ENCODE measurements at regions not wholly inside any gene's neighbourhood (a gene's known extent, or its start where the extent isn't known, plus 50 kb on each side); places are given as distances from the start of the nearest gene placed in this dataset.

- H3F3A ChIP-seq (ENCODE audit: insufficient read depth, low read length, poor library complexity, severe bottlenecking): no peaks in the 10 kb centered on the region
- no peak overlapping the region for H3K4me2 ChIP-seq (ENCODE audit: low read length)
- no peak overlapping the region for H3K9ac ChIP-seq (ENCODE audit: low read length)
- H3K4me3 ChIP-seq (ENCODE audit: low read length): no peak overlapping the region
- H3K27ac ChIP-seq (ENCODE audit: low read length): no peak overlapping the region
- H2AFZ ChIP-seq (ENCODE audit: low read depth, low read length): no peak overlapping the region
- TF ChIP-seq RAD21 (conservative IDR thresholded peaks at IDR 0.05) (no peak), POLR2AphosphoS5 (IDR thresholded peaks at IDR 0.05) (no peak), SMC3 (conservative IDR thresholded peaks at IDR 0.05; ENCODE audit: poor library complexity) (no peak), CTCF (IDR thresholded peaks at IDR 0.05; ENCODE audit: poor library complexity, severe bottlenecking) (no peak), REST (IDR thresholded peaks at IDR 0.05; ENCODE audit: borderline replicate concordance) (no peak), EZH2 (IDR thresholded peaks at IDR 0.05; ENCODE audit: borderline replicate concordance, insufficient read depth, low read length, poor library complexity, severe bottlenecking) (no peak), MXI1 (conservative IDR thresholded peaks at IDR 0.05; ENCODE audit: poor library complexity, severe bottlenecking) (no peak), TAF1 (IDR thresholded peaks at IDR 0.05; ENCODE audit: low read depth) (no peak), EP300 (conservative IDR thresholded peaks at IDR 0.05; ENCODE audit: poor library complexity, severe bottlenecking) (no peak)
- no peaks in the 10 kb centered on the region for H3K27me3 ChIP-seq (ENCODE audit: insufficient read depth, low read depth, low read length)
- no peaks in the 10 kb centered on the region for H3K9me3 ChIP-seq (ENCODE audit: low read length)
- H4K20me1 ChIP-seq (ENCODE audit: insufficient read depth): no peaks in the 10 kb centered on the region
- no peaks in the 10 kb centered on the region for H3K79me2 ChIP-seq (replicated peaks; ENCODE audit: insufficient read depth, low read length)
- no peaks in the 10 kb centered on the region for H3K9me2 ChIP-seq (ENCODE audit: insufficient read depth, low read length)
- no peaks in the 10 kb centered on the region for H3K36me3 ChIP-seq (ENCODE audit: insufficient read depth, low read length)
Measured at GRCh38 chr18:78783564-78783960, 196.1 kb upstream of the SALL3 start.

- Histone ChIP-seq H3K9ac (ENCODE audit: low read length) (no peak overlapping the region), H4K20me1 (ENCODE audit: insufficient read depth) (no peaks in the 10 kb centered on the region), H3K27me3 (ENCODE audit: insufficient read depth, low read depth, low read length) (no peaks in the 10 kb centered on the region), H3K4me2 (ENCODE audit: low read length) (no peak overlapping the region), H3K27ac (ENCODE audit: low read length) (no peak overlapping the region), H3K36me3 (ENCODE audit: insufficient read depth, low read length) (no peaks in the 10 kb centered on the region), H3K9me2 (ENCODE audit: insufficient read depth, low read length) (no peaks in the 10 kb centered on the region), H3K79me2 (replicated peaks; ENCODE audit: insufficient read depth, low read length) (no peaks in the 10 kb centered on the region), H3F3A (ENCODE audit: insufficient read depth, low read length, poor library complexity, severe bottlenecking) (no peaks in the 10 kb centered on the region), H3K4me3 (ENCODE audit: low read length) (no peak overlapping the region), H2AFZ (ENCODE audit: low read depth, low read length) (no peak overlapping the region), H3K9me3 (ENCODE audit: low read length) (no peaks in the 10 kb centered on the region)
- TF ChIP-seq RAD21 (conservative IDR thresholded peaks at IDR 0.05): no peak
- no peak for TF ChIP-seq REST (IDR thresholded peaks at IDR 0.05; ENCODE audit: borderline replicate concordance)
- TF ChIP-seq CTCF (IDR thresholded peaks at IDR 0.05; ENCODE audit: poor library complexity, severe bottlenecking): no peak
- no peak for TF ChIP-seq MXI1 (conservative IDR thresholded peaks at IDR 0.05; ENCODE audit: poor library complexity, severe bottlenecking)
- TF ChIP-seq EZH2 (IDR thresholded peaks at IDR 0.05; ENCODE audit: borderline replicate concordance, insufficient read depth, low read length, poor library complexity, severe bottlenecking): no peak
- no peak for TF ChIP-seq EP300 (conservative IDR thresholded peaks at IDR 0.05; ENCODE audit: poor library complexity, severe bottlenecking)
- no peak for TF ChIP-seq SMC3 (conservative IDR thresholded peaks at IDR 0.05; ENCODE audit: poor library complexity)
- no peak for TF ChIP-seq TAF1 (IDR thresholded peaks at IDR 0.05; ENCODE audit: low read depth)
- no peak for TF ChIP-seq POLR2AphosphoS5 (IDR thresholded peaks at IDR 0.05)
Measured at GRCh38 chr18:78784861-78785260, 194.8 kb upstream of the SALL3 start.
